Spleen (tissue), 11 donors: ENCODE measurements at regions not wholly inside any gene's neighbourhood (a gene's known extent, or its start where the extent isn't known, plus 50 kb on each side); places are given as distances from the start of the nearest gene placed in this dataset.

Experiments
- DNase-seq: peaks from one replicate; pipeline ENCODE4 v3.0.0-alpha.2; 2020
- H3K27ac ChIP-seq, 8 donors: fragments of 200-600 bp; sonication (generic) in 7 of 8; 1 replicate in 4 of 8; 2 replicates in 4 of 8; pipeline versions ENCODE4 v1.5.0 to v1.8.0; 2016 to 2021; ENCODE audit warnings: inconsistent platforms in 4 of 8, mild to moderate bottlenecking in 4 of 8, moderate library complexity in 1 of 8
- H3K27me3 ChIP-seq, 7 donors: fragments of 200-600 bp; sonication (generic) in 6 of 7; replicated peaks in 1 of 7; 1 replicate in 4 of 7; 2 replicates in 3 of 7; pipeline versions ENCODE4 v1.5.0 to v1.8.0; 2016 to 2021; ENCODE audit warnings: inconsistent platforms in 3 of 7, mild to moderate bottlenecking in 1 of 7
- H3K36me3 ChIP-seq, 6 donors: fragments of 200-600 bp; sonication (generic) in 5 of 6; 1 replicate in 4 of 6; 2 replicates in 2 of 6; pipeline versions ENCODE4 v1.5.0 to v1.8.0; 2016 to 2021; ENCODE audit warnings: inconsistent platforms in 2 of 6
- H3K4me1 ChIP-seq, 6 donors: fragments of 200-600 bp; sonication (generic) in 5 of 6; 1 replicate in 3 of 6; 2 replicates in 3 of 6; pipeline versions ENCODE4 v1.5.0 to v1.8.0; 2016 to 2021; ENCODE audit warnings: inconsistent platforms in 3 of 6
- H3K4me3 ChIP-seq, 8 donors: fragments of 200-600 bp; sonication (generic) in 7 of 8; 1 replicate in 4 of 8; 2 replicates in 4 of 8; pipeline versions ENCODE4 v1.5.0 to v1.8.0; 2016 to 2021; ENCODE audit warnings: inconsistent platforms in 4 of 8, mild to moderate bottlenecking in 4 of 8, moderate library complexity in 2 of 8
- H3K9me3 ChIP-seq, 8 donors: fragments of 200-600 bp; sonication (generic) in 7 of 8; 1 replicate in 4 of 8; 2 replicates in 4 of 8; pipeline versions ENCODE4 v1.5.0 to v1.8.0; 2016 to 2021; ENCODE audit warnings: inconsistent platforms in 4 of 8
- CTCF ChIP-seq, 11 experiments: fragments of 200-600 bp in 7 of 11; fragments of 450-650 bp in 4 of 11; sonication (generic) in 4 of 11; IDR thresholded peaks in 8 of 11; conservative IDR thresholded peaks in 3 of 11; 1 replicate in 7 of 11; 2 replicates in 4 of 11; pipeline versions ENCODE4 v1.4.0 to v1.8.0; 2016 to 2021; ENCODE audit warnings: antibody characterized with exemption in 11 of 11, inconsistent platforms in 4 of 11, mild to moderate bottlenecking in 1 of 11
- POLR2A ChIP-seq, 3 donors: fragments of 450-650 bp; IDR thresholded peaks; one replicate each; pipeline ENCODE4 v1.5.1; 2017; ENCODE audit warnings: antibody characterized with exemption in 3 of 3, mild to moderate bottlenecking in 1 of 3
- POLR2AphosphoS5 ChIP-seq, 3 donors: sonication (generic); formaldehyde crosslinking; IDR thresholded peaks; one replicate each; pipeline ENCODE4 v1.5.1; 2017; ENCODE audit warnings: antibody characterized with exemption in 3 of 3
- WGBS, 5 donors: extraction: QIAGEN DNeasy Blood & Tissue Kit in 3 of 5; methylation state at CpG; one replicate each; pipeline versions ENCODE4 v1.1.5 to v1.1.7; 2013 to 2018; 5-methylcytosine and 5-hydroxymethylcytosine counted together
- intact Hi-C: fragments of 100-400 bp; cut with DNase I; formaldehyde crosslinking; loops from one replicate; pipeline ENCODE4 v1.15.0; 2023; ENCODE audit warnings: low total_unique reads
- donor health status: healthy with polysubstance abuse.
- donor health status: DM: no; HTN: no; CAD: no; lungs with moderate emphysema.
- donor health status: DM: no; HTN: no; CAD: no.
- donor health status: Bipolar disorder and iron deficiency.
- donor health status: healthy.
- donor health status: DM: no; HTN: no; CAD: no.
- donor health status: DM: yes; HTN: yes; CAD: no.

- H3K9me3 ChIP-seq: peaks cover 0 to under 1% (median 0%) of the 10 kb centered on the region in 8 donors
- no peak for TF ChIP-seq CTCF (IDR thresholded peaks at IDR 0.05 in 8 of 11, conservative IDR thresholded peaks at IDR 0.05 in 3 of 11)
- no peak for TF ChIP-seq POLR2AphosphoS5 (IDR thresholded peaks at IDR 0.05)
- no peak for TF ChIP-seq POLR2A (IDR thresholded peaks at IDR 0.05)
- H3K27ac ChIP-seq: peak overlapping the region; percentile 44 to 90 (median 74)
- intact Hi-C loops: loop anchor here (10.0 kb wide), 1 partner anchor 58 kb away; no protein-coding TSS in a partner anchor
- no peak for DNase-seq
- peak overlapping the region in 1 of 8 donors; percentile 18 for H3K4me3 ChIP-seq
- H3K36me3 ChIP-seq: no peaks in the 10 kb centered on the region
- peaks cover 23 to 75% (median 55%) of the 10 kb centered on the region in 6 donors for H3K4me1 ChIP-seq
- WGBS, 5 donors: 14 to 20% (median 16%) methylated on average over 1 of the region's 1 CpG
- no peaks in the 10 kb centered on the region for H3K27me3 ChIP-seq
Measured at GRCh38 chr12:89166525-89166934, 185.8 kb downstream of the DUSP6 start.

GRCh38 chr12:89166121-89166520 lies 186.2 kb downstream of the DUSP6 start:
- Histone ChIP-seq H3K36me3 (no peaks in the 10 kb centered on the region), H3K27me3 (no peaks in the 10 kb centered on the region), H3K4me3 (peak overlapping the region in 1 of 8 donors; percentile 18), H3K27ac (peak overlapping the region in 7 of 8 donors; percentile 29 to 90 (median 72)), H3K4me1 (peaks cover 23 to 79% (median 59%) of the 10 kb centered on the region in 6 donors), H3K9me3 (no peaks in the 10 kb centered on the region)
- 89 to 100% (median 91%) methylated on average over 1 of the region's 1 CpG for WGBS, 5 donors
- peak in 1 of 3 donors; percentile 9 for TF ChIP-seq POLR2A (IDR thresholded peaks at IDR 0.05)
- no peak for TF ChIP-seq CTCF (IDR thresholded peaks at IDR 0.05 in 8 of 11, conservative IDR thresholded peaks at IDR 0.05 in 3 of 11)
- no peak for TF ChIP-seq POLR2AphosphoS5 (IDR thresholded peaks at IDR 0.05)
- intact Hi-C loops: loop anchor here (10.0 kb wide), 1 partner anchor 59 kb away; no protein-coding TSS in a partner anchor
- DNase-seq: no peak

- Histone ChIP-seq H3K4me1 (peaks cover 26 to 83% (median 63%) of the 10 kb centered on the region in 6 donors), H3K36me3 (no peaks in the 10 kb centered on the region), H3K4me3 (no peak overlapping the region), H3K27ac (peak overlapping the region in 7 of 8 donors; percentile 18 to 90 (median 72)), H3K9me3 (no peaks in the 10 kb centered on the region), H3K27me3 (no peaks in the 10 kb centered on the region)
- intact Hi-C loops: loop anchor here (10.0 kb wide), 1 partner anchor 59 kb away; no protein-coding TSS in a partner anchor
- no peak for TF ChIP-seq POLR2A (IDR thresholded peaks at IDR 0.05)
- TF ChIP-seq CTCF (IDR thresholded peaks at IDR 0.05 in 8 of 11, conservative IDR thresholded peaks at IDR 0.05 in 3 of 11): no peak
- TF ChIP-seq POLR2AphosphoS5 (IDR thresholded peaks at IDR 0.05): no peak
- DNase-seq: no peak
Measured at GRCh38 chr12:89165703-89166102, 186.6 kb downstream of the DUSP6 start.

- 18 to 40% (median 26%) methylated on average over 1 of the region's 1 CpG for WGBS, 5 donors
- H3K27ac ChIP-seq: peak overlapping the region in 7 of 8 donors; percentile 79 to 92 (median 90)
- H3K9me3 ChIP-seq: no peaks in the 10 kb centered on the region
- H3K36me3 ChIP-seq: no peaks in the 10 kb centered on the region
- no peak for DNase-seq
- TF ChIP-seq POLR2AphosphoS5 (IDR thresholded peaks at IDR 0.05): no peak
- TF ChIP-seq CTCF (IDR thresholded peaks at IDR 0.05 in 8 of 11, conservative IDR thresholded peaks at IDR 0.05 in 3 of 11): no peak
- no peak for TF ChIP-seq POLR2A (IDR thresholded peaks at IDR 0.05)
- H3K4me1 ChIP-seq: peaks cover 37 to 91% (median 74%) of the 10 kb centered on the region in 6 donors
- intact Hi-C loops: loop anchor here (10.0 kb wide), 1 partner anchor 61 kb away; no protein-coding TSS in a partner anchor
- peak overlapping the region in 1 of 8 donors; percentile 50 for H3K4me3 ChIP-seq
- H3K27me3 ChIP-seq: no peaks in the 10 kb centered on the region
Measured at GRCh38 chr12:89163918-89164317, 188.4 kb downstream of the DUSP6 start.
